ENCODE measurements at regions not wholly inside any gene's neighbourhood (a gene's known extent, or its start where the extent isn't known, plus 50 kb on each side); places are given as distances from the start of the nearest gene placed in this dataset.
"Not testable (repeated sequence)": the region's sequence is repeated elsewhere in the genome, so short reads cannot be mapped to it uniquely, and the experiment has no call there.

- no peak for DNase-seq (ENCODE audit: low spot score)
Observed at GRCh38 chr5:87784879-87785495, 372.3 kb upstream of the CCNH start.

GRCh38 chr5:87784311-87784710 lies 371.6 kb upstream of the CCNH start:
- DNase-seq (ENCODE audit: low spot score) = no peak

GRCh38 chr5:87782916-87783315 lies 370.2 kb upstream of the CCNH start:
- DNase-seq (ENCODE audit: low spot score) = no peak

GRCh38 chr5:87781976-87782375 lies 369.2 kb upstream of the CCNH start:
- no peak for DNase-seq (ENCODE audit: low spot score)

- peak; percentile 66 for DNase-seq (ENCODE audit: low spot score)
Observed at GRCh38 chr5:87780831-87781760, 368.4 kb upstream of the CCNH start.

GRCh38 chr5:87778876-87779275 lies 366.1 kb upstream of the CCNH start:
- DNase-seq (ENCODE audit: low spot score) = no peak

GRCh38 chr5:87777877-87778276 lies 365.1 kb upstream of the CCNH start:
- DNase-seq (ENCODE audit: low spot score) = no peak

GRCh38 chr5:87776785-87777184 lies 364.1 kb upstream of the CCNH start:
- no peak for DNase-seq (ENCODE audit: low spot score)

- not testable (repeated sequence) for DNase-seq (ENCODE audit: low spot score)
Observed at GRCh38 chr5:87776302-87776701, 363.6 kb upstream of the CCNH start.

- DNase-seq (ENCODE audit: low spot score) = no peak
Observed at GRCh38 chr5:87775228-87775627, 362.5 kb upstream of the CCNH start.

GRCh38 chr5:87774804-87775203 lies 362.1 kb upstream of the CCNH start:
- no peak for DNase-seq (ENCODE audit: low spot score)

GRCh38 chr5:87770601-87771121 lies 357.9 kb upstream of the CCNH start:
- DNase-seq (ENCODE audit: low spot score) = no peak

GRCh38 chr5:87770016-87770570 lies 357.4 kb upstream of the CCNH start:
- no peak for DNase-seq (ENCODE audit: low spot score)

- DNase-seq (ENCODE audit: low spot score) = no peak
Observed at GRCh38 chr5:87769157-87769556, 356.4 kb upstream of the CCNH start.

GRCh38 chr5:87768190-87768589 lies 355.5 kb upstream of the CCNH start:
- DNase-seq (ENCODE audit: low spot score) = no peak

GRCh38 chr5:87765009-87765408 lies 352.3 kb upstream of the CCNH start:
- DNase-seq (ENCODE audit: low spot score) = no peak

- DNase-seq (ENCODE audit: low spot score) = no peak
Observed at GRCh38 chr5:87762631-87763030, 349.9 kb upstream of the CCNH start.

GRCh38 chr5:87756951-87757350 lies 344.2 kb upstream of the CCNH start:
- DNase-seq (ENCODE audit: low spot score) = no peak

- no peak for DNase-seq (ENCODE audit: low spot score)
Observed at GRCh38 chr5:87755360-87755759, 342.6 kb upstream of the CCNH start.

GRCh38 chr5:87754009-87754757 lies 341.5 kb upstream of the CCNH start:
- no peak for DNase-seq (ENCODE audit: low spot score)

GRCh38 chr5:87752362-87752761 lies 339.6 kb upstream of the CCNH start:
- no peak for DNase-seq (ENCODE audit: low spot score)

GRCh38 chr5:87751824-87752223 lies 339.1 kb upstream of the CCNH start:
- no peak for DNase-seq (ENCODE audit: low spot score)
